Upper lobe of left lung (tissue), 6 donors: ENCODE measurements at regions not wholly inside any gene's neighbourhood (a gene's known extent, or its start where the extent isn't known, plus 50 kb on each side); places are given as distances from the start of the nearest gene placed in this dataset.

Experiments used
- ATAC-seq, 2 donors: fragments of 200-7000 bp; cut with Tn5 transposase; one replicate each; pipeline ENCODE4 v1.9.1; 2022; ENCODE audit warnings: mild to moderate bottlenecking in 2 of 2, moderate library complexity in 2 of 2; ENCODE audit not compliant: low FRiP score in 2 of 2
- DNase-seq, 2 donors: peaks; one replicate each; pipeline ENCODE4 v3.0.0-alpha.2; 2019 to 2020
- H3K27ac ChIP-seq, 4 donors: fragments of 200-600 bp; sonication (generic); one replicate each; pipeline ENCODE4 v1.5.1; 2016 to 2019
- H3K27me3 ChIP-seq, 4 donors: fragments of 200-600 bp; sonication (generic); one replicate each; pipeline ENCODE4 v1.5.1; 2017 to 2019
- H3K36me3 ChIP-seq, 4 donors: fragments of 200-600 bp; sonication (generic); one replicate each; pipeline ENCODE4 v1.5.1; 2016 to 2019
- H3K4me1 ChIP-seq, 4 donors: fragments of 200-600 bp; sonication (generic); one replicate each; pipeline ENCODE4 v1.5.1; 2018 to 2019
- H3K4me3 ChIP-seq, 4 donors: fragments of 200-600 bp; sonication (generic); one replicate each; pipeline ENCODE4 v1.5.1; 2017 to 2019; ENCODE audit warnings: mild to moderate bottlenecking in 2 of 4, moderate library complexity in 1 of 4
- H3K9me3 ChIP-seq, 4 donors: fragments of 200-600 bp; sonication (generic); one replicate each; pipeline ENCODE4 v1.5.1; 2018 to 2019
- EP300 ChIP-seq, 4 donors: sonication (generic); formaldehyde crosslinking; IDR thresholded peaks; one replicate each; pipeline ENCODE4 v1.5.1; 2017; ENCODE audit warnings: antibody characterized with exemption in 4 of 4, control low read depth in 2 of 4
- POLR2A ChIP-seq, 4 donors: fragments of 450-650 bp; IDR thresholded peaks; one replicate each; pipeline ENCODE4 v1.5.1; 2016 to 2017; ENCODE audit warnings: antibody characterized with exemption in 4 of 4, mild to moderate bottlenecking in 2 of 4
- POLR2AphosphoS5 ChIP-seq, 2 donors: sonication (generic); formaldehyde crosslinking; IDR thresholded peaks; one replicate each; pipeline ENCODE4 v1.5.1; 2017; ENCODE audit warnings: antibody characterized with exemption in 2 of 2
- WGBS, 2 donors: methylation state at CpG; one replicate each; pipeline ENCODE4 v1.1.5; 2017 to 2018; 5-methylcytosine and 5-hydroxymethylcytosine counted together
- TF ChIP-seq, protein P1 (sequence below), 6 experiments: fragments of 450-650 bp in 4 of 6; fragments of 200-600 bp in 2 of 6; sonication (generic) in 2 of 6; IDR thresholded peaks; one replicate each; pipeline ENCODE4 v1.5.1; 2016 to 2019; ENCODE audit warnings: antibody characterized with exemption in 6 of 6
- donor health status: DM: no; HTN: no; CAD: no; lungs with moderate emphysema.
- donor health status: DM: no; HTN: yes; CAD: no; lungs with severe emphysema.

- 82 to 84% methylated on average over 4 of the region's 4 CpGs for WGBS, 2 donors
- TF ChIP-seq POLR2A (IDR thresholded peaks at IDR 0.05) (no peak), POLR2AphosphoS5 (IDR thresholded peaks at IDR 0.05) (no peak), EP300 (IDR thresholded peaks at IDR 0.05) (no peak)
- TF ChIP-seq, protein P1, sequence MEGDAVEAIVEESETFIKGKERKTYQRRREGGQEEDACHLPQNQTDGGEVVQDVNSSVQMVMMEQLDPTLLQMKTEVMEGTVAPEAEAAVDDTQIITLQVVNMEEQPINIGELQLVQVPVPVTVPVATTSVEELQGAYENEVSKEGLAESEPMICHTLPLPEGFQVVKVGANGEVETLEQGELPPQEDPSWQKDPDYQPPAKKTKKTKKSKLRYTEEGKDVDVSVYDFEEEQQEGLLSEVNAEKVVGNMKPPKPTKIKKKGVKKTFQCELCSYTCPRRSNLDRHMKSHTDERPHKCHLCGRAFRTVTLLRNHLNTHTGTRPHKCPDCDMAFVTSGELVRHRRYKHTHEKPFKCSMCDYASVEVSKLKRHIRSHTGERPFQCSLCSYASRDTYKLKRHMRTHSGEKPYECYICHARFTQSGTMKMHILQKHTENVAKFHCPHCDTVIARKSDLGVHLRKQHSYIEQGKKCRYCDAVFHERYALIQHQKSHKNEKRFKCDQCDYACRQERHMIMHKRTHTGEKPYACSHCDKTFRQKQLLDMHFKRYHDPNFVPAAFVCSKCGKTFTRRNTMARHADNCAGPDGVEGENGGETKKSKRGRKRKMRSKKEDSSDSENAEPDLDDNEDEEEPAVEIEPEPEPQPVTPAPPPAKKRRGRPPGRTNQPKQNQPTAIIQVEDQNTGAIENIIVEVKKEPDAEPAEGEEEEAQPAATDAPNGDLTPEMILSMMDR (IDR thresholded peaks at IDR 0.05): no peak
- no peak for DNase-seq
Measured at GRCh38 chr2:60278906-60279305, 274.5 kb downstream of the BCL11A start.

DNA sequence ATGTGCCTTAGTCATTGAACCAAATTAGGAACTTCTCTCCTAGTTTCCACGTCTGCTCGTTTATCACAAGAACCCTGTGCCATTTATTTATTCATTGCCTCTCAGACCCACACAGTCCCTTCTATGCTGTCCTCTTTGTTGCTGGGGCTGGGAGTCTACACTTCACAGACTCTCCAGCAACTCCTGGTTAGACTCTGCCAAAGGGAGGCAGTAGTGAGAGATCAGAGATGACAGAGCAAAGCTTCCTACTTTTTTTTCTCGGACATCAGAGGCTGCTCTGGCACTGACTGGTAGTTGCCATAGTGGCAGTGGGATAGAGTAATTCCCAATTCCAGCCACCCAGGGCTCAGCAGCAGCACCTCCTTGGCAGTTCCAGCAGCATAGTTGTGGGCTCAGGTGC is 277.5 kb downstream of the BCL11A start:
- Histone ChIP-seq H3K27me3 (no peaks in the 10 kb centered on the region), H3K27ac (no peak overlapping the region), H3K4me3 (no peak overlapping the region), H3K9me3 (peaks cover 0 to 9% (median 4%) of the 10 kb centered on the region in 4 donors), H3K4me1 (no peaks in the 10 kb centered on the region), H3K36me3 (no peaks in the 10 kb centered on the region)
- WGBS, 2 donors: 81 to 88% methylated on average over 3 of the region's 3 CpGs
- TF ChIP-seq, protein P1 (IDR thresholded peaks at IDR 0.05): no peak
- TF ChIP-seq POLR2A (IDR thresholded peaks at IDR 0.05) (no peak), POLR2AphosphoS5 (IDR thresholded peaks at IDR 0.05) (no peak), EP300 (IDR thresholded peaks at IDR 0.05) (no peak)
- ATAC-seq: no peak
- DNase-seq: no peak

More at GRCh38 chr2:60278906-60279305, 274.5 kb downstream of the BCL11A start:
- H3K27me3 ChIP-seq: no peaks in the 10 kb centered on the region
- no peaks in the 10 kb centered on the region for H3K36me3 ChIP-seq
- ATAC-seq: no peak
- H3K27ac ChIP-seq: no peak overlapping the region
- H3K9me3 ChIP-seq: peaks cover 0 to 9% (median 4%) of the 10 kb centered on the region in 4 donors
- no peak overlapping the region for H3K4me3 ChIP-seq
- H3K4me1 ChIP-seq: no peaks in the 10 kb centered on the region

DNA sequence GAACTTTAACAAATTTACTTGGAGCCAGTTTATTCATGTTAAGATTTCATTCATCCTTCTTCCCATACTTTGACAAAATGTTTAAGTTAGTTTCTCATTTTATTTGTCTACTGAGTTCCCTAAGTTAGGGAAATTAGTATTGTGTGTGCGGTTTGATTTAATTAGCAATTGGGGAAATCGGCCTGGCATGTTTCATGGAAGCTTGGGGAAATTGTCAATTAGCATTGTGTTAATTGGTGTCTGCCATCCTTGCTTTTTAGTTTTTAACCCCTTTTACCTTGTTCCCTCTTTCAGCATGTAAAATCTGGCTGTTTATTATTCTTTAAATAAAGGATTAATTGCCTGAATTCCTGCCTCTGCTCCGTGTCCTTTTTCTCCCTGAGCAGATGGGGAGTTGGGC is 279.6 kb downstream of the BCL11A start:
- Histone ChIP-seq H3K9me3 (peaks cover 0 to 9% (median 4%) of the 10 kb centered on the region in 4 donors), H3K27ac (no peak overlapping the region), H3K27me3 (no peaks in the 10 kb centered on the region), H3K36me3 (no peaks in the 10 kb centered on the region), H3K4me3 (no peak overlapping the region), H3K4me1 (no peaks in the 10 kb centered on the region)
- DNase-seq: no peak
- no peak for TF ChIP-seq EP300 (IDR thresholded peaks at IDR 0.05)
- no peak for TF ChIP-seq POLR2A (IDR thresholded peaks at IDR 0.05)
- TF ChIP-seq, protein P1 (IDR thresholded peaks at IDR 0.05): no peak
- TF ChIP-seq POLR2AphosphoS5 (IDR thresholded peaks at IDR 0.05): no peak
- 85 to 92% methylated on average over 3 of the region's 3 CpGs for WGBS, 2 donors
- no peak for ATAC-seq

DNA sequence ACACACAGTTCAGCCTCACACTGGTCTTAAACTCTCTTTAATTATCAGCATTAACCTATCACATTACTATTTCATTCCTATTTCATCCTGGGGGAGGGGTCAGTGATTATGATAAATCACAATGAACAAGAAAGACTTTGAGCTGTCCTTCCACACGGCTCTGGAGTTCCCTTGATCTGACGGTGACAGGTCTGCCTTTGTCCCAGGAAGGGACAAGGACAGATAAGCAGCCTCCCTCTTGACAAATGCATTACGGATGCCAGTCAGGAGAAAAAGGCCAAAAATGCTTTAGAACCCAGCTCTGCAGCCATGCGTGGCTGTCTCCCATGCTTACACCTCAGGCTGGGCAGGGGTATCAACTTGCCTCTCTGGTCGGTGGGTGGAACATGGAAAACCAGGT is 281.7 kb downstream of the BCL11A start:
- TF ChIP-seq EP300 (IDR thresholded peaks at IDR 0.05): no peak
- no peak for TF ChIP-seq POLR2A (IDR thresholded peaks at IDR 0.05)
- TF ChIP-seq POLR2AphosphoS5 (IDR thresholded peaks at IDR 0.05): no peak
- TF ChIP-seq, protein P1 (IDR thresholded peaks at IDR 0.05): no peak
- Histone ChIP-seq H3K9me3 (peaks cover 0 to 9% (median 4%) of the 10 kb centered on the region in 4 donors), H3K27ac (no peak overlapping the region), H3K4me1 (no peaks in the 10 kb centered on the region), H3K36me3 (no peaks in the 10 kb centered on the region), H3K27me3 (no peaks in the 10 kb centered on the region), H3K4me3 (no peak overlapping the region)
- WGBS, 2 donors: 59 to 70% methylated on average over 5 of the region's 5 CpGs
- ATAC-seq (no peak), DNase-seq (no peak)

GRCh38 chr2:60271131-60271530 is 282.3 kb downstream of the BCL11A start:
- no peak for ATAC-seq
- Histone ChIP-seq H3K4me1 (no peaks in the 10 kb centered on the region), H3K27ac (no peak overlapping the region), H3K27me3 (no peaks in the 10 kb centered on the region), H3K9me3 (peaks cover 0 to 9% (median 4%) of the 10 kb centered on the region in 4 donors), H3K4me3 (no peak overlapping the region), H3K36me3 (no peaks in the 10 kb centered on the region)
- TF ChIP-seq POLR2AphosphoS5 (IDR thresholded peaks at IDR 0.05) (no peak), POLR2A (IDR thresholded peaks at IDR 0.05) (no peak), EP300 (IDR thresholded peaks at IDR 0.05) (no peak)
- TF ChIP-seq, protein P1 (IDR thresholded peaks at IDR 0.05): no peak
- WGBS, 2 donors: 78 to 82% methylated on average over 7 of the region's 7 CpGs
- no peak for DNase-seq
